GM12878 (cell line): ENCODE measurements at regions not wholly inside any gene's neighbourhood (a gene's known extent, or its start where the extent isn't known, plus 50 kb on each side); places are given as distances from the start of the nearest gene placed in this dataset.

ENCODE experiments used
- ATAC-seq: fragments of 200-7000 bp; cut with Tn5 transposase; 3 replicates; pipeline ENCODE4 v1.9.1; 2020; ENCODE audit warnings: mild to moderate bottlenecking, moderate library complexity
- BruUV-seq: library from RNA; stranded (reverse); fragments of 400-500 nt; replicated peaks from 2 replicates; lab custom pipeline; 2021; lab: Mats Ljungman, UMichigan
- CTCF ChIA-PET: fragments of 300-600 bp; sonication (Branson Sonifier 250); formaldehyde crosslinking; extraction: SDS; loops from one replicate; lab custom pipeline; 2021; ENCODE audit warnings: inconsistent platforms; lab: Yijun Ruan, JAX
- POLR2A ChIA-PET: fragments of 350-600 bp; formaldehyde crosslinking; extraction: SDS; loops from one replicate; lab custom pipeline; 2021; ENCODE audit warnings: inconsistent platforms; lab: Charles Lee
- RAD21 ChIA-PET: fragments of 300-600 bp; sonication (Branson Sonifier 250); formaldehyde crosslinking; loops from one replicate; lab custom pipeline; 2023; ENCODE audit warnings: antibody characterized with exemption; ENCODE audit not compliant: unreplicated experiment; lab: Charles Lee
- SMC1A ChIA-PET: fragments of 300-600 bp; sonication (Branson Sonifier 250); formaldehyde crosslinking; loops from one replicate; lab custom pipeline; 2023; ENCODE audit not compliant: unreplicated experiment, uncharacterized antibody; lab: Charles Lee
- DNase-seq: peaks from one replicate; pipeline ENCODE4 v3.0.0-alpha.2; 2011; ENCODE audit warnings: low read depth, low spot score
- FAIRE-seq: peaks from 3 replicates; lab custom pipeline; 2011; peaks lifted over from hg19 to GRCh38; lab: Jason Lieb, UNC
- H2AFZ ChIP-seq: 2 replicates; pipeline ENCODE4 v1.6.0; 2011; ENCODE audit warnings: low read depth, low read length, control low read depth; ENCODE audit not compliant: control insufficient read depth
- H3K27ac ChIP-seq: 2 replicates; pipeline ENCODE4 v1.5.1; 2011; ENCODE audit warnings: control low read depth; ENCODE audit not compliant: control insufficient read depth, insufficient read depth
- H3K27me3 ChIP-seq, 2 experiments: replicated peaks in 1 of 2; 2 replicates each; pipeline versions ENCODE4 v1.6.0 to v1.6.1; 2011; ENCODE audit warnings: low read length in 1 of 2; ENCODE audit not compliant: control insufficient read depth in 2 of 2, insufficient read depth in 2 of 2
- H3K36me3 ChIP-seq, 2 experiments: 2 replicates each; pipeline ENCODE4 v1.5.1; 2011; ENCODE audit warnings: low read length in 1 of 2; ENCODE audit not compliant: control insufficient read depth in 2 of 2, insufficient read depth in 2 of 2
- H3K4me1 ChIP-seq: 2 replicates; pipeline ENCODE4 v1.6.1; 2011; ENCODE audit warnings: mild to moderate bottlenecking, low read length, moderate library complexity, mixed read lengths; ENCODE audit not compliant: control insufficient read depth, insufficient read depth
- H3K4me2 ChIP-seq: 2 replicates; pipeline ENCODE4 v1.6.0; 2011; ENCODE audit warnings: control low read depth; ENCODE audit not compliant: control insufficient read depth, insufficient read depth
- H3K4me3 ChIP-seq: fragments of 200-600 bp; sonication (generic); 2 replicates; pipeline ENCODE4 v1.5.1; 2016
- H3K79me2 ChIP-seq: 2 replicates; pipeline ENCODE4 v1.6.0; 2011; ENCODE audit warnings: low read length; ENCODE audit not compliant: control insufficient read depth, insufficient read depth
- H3K9ac ChIP-seq: 2 replicates; pipeline ENCODE4 v1.8.0; 2011; ENCODE audit warnings: low read length, control low read depth, mixed read lengths; ENCODE audit not compliant: control insufficient read depth, insufficient read depth
- H3K9me3 ChIP-seq: replicated peaks from 3 replicates; pipeline ENCODE4 v1.5.1; 2011; ENCODE audit warnings: mild to moderate bottlenecking, low read length; ENCODE audit not compliant: control insufficient read depth, insufficient read depth
- H4K20me1 ChIP-seq: 2 replicates; pipeline ENCODE4 v1.6.0; 2011; ENCODE audit not compliant: control insufficient read depth, insufficient read depth
- EGR1 ChIP-seq, 2 experiments: IDR thresholded peaks; 1 replicate in 1 of 2; 2 replicates in 1 of 2; pipeline ENCODE4 v1.6.1; 2011 to 2012; ENCODE audit warnings: low read depth in 2 of 2, low read length in 2 of 2, borderline replicate concordance in 1 of 2, mild to moderate bottlenecking in 1 of 2, moderate library complexity in 1 of 2
- ESRRA ChIP-seq: IDR thresholded peaks from 2 replicates; pipeline ENCODE4 v1.6.1; 2012; ENCODE audit warnings: mild to moderate bottlenecking, low read length, improper control_type of control experiment
- GABPA ChIP-seq: IDR thresholded peaks from 2 replicates; pipeline ENCODE4 v1.6.1; 2014; ENCODE audit warnings: antibody characterized with exemption, low read depth, mild to moderate bottlenecking, inconsistent platforms
- IRF4 ChIP-seq: IDR thresholded peaks from 2 replicates; pipeline ENCODE4 v1.6.1; 2011; ENCODE audit warnings: low read depth, low read length
- JUND ChIP-seq: IDR thresholded peaks from 2 replicates; pipeline ENCODE4 v1.6.1; 2012; ENCODE audit warnings: low read depth, mild to moderate bottlenecking, low read length, improper control_type of control experiment, moderate library complexity
- NFXL1 ChIP-seq: fragments of 450-650 bp; IDR thresholded peaks from 2 replicates; pipeline ENCODE4 v1.6.1; 2017; ENCODE audit warnings: antibody characterized with exemption, mild to moderate bottlenecking, borderline replicate concordance
- PRDM15 ChIP-seq: fragments of 450-650 bp; formaldehyde crosslinking; IDR thresholded peaks from 2 replicates; pipeline ENCODE4 v1.4.0; 2020; ENCODE audit warnings: mild to moderate bottlenecking, moderate library complexity
- RELA ChIP-seq: fragments of 450-650 bp; IDR thresholded peaks from 2 replicates; pipeline ENCODE4 v1.8.0; 2014; ENCODE audit warnings: borderline replicate concordance; ENCODE audit not compliant: partially characterized antibody
- TCF7 ChIP-seq: IDR thresholded peaks from 2 replicates; pipeline ENCODE4 v1.6.1; 2014; ENCODE audit warnings: antibody characterized with exemption, borderline replicate concordance
- ZSCAN29 ChIP-seq: fragments of 450-650 bp; IDR thresholded peaks from 2 replicates; pipeline ENCODE4 v1.6.1; 2017; ENCODE audit warnings: mild to moderate bottlenecking, moderate library complexity
- WGBS: methylation state at CpG from one replicate; pipeline ENCODE4 v1.1.6; 2016; ENCODE audit warnings: low lambda C conversion rate; ENCODE audit not compliant: insufficient replicate concordance, insufficient coverage; ENCODE audit errors: missing lambda C conversion rate; 5-methylcytosine and 5-hydroxymethylcytosine counted together
- in situ Hi-C: fragments of 300-500 bp; cut with MboI; formaldehyde crosslinking; loops from 9 replicates; pipeline ENCODE4 v1.14.3; 2018; ENCODE audit warnings: mixed read lengths
- intact Hi-C: fragments of 100-400 bp; cut with micrococcal nuclease; formaldehyde crosslinking; loops from one replicate; pipeline ENCODE4 v1.14.2; 2022; ENCODE audit not compliant: unreplicated experiment
- TF ChIP-seq, protein P1 (sequence below): fragments of 150-350 bp; IDR thresholded peaks from 2 replicates; pipeline ENCODE4 v1.6.1; 2016; ENCODE audit warnings: low read depth, low read length

DNA sequence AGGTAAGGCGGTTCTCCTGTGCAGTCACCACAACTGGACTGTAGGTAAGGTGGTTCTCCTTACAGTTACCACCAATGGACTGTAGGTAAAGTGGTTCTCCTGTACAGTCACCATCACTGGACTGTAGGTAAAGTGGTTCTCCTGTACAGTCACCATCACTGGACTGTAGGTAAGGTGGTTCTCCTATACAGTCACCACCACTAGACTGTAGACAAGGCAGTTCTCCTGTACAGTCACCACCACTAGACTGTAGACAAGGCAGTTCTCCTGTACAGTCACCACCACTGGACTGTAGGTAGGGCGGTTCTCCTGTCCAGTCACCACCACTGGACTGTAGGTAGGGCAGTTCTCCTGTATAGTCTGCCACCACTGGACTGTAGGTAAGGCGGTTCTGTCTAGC, 212.3 kb downstream of the TFAP2A start:
- ATAC-seq, result no peak
- Histone ChIP-seq H3K36me3 (no peaks in the 10 kb centered on the region), H3K4me2 (no peak overlapping the region), H3K27me3 (no peaks in the 10 kb centered on the region), H3K79me2 (no peaks in the 10 kb centered on the region), H4K20me1 (no peaks in the 10 kb centered on the region), H3K27ac (no peak overlapping the region), H2AFZ (no peak overlapping the region), H3K4me3 (no peak overlapping the region), H3K9me3 (no peaks in the 10 kb centered on the region), H3K9ac (no peak overlapping the region), H3K4me1 (no peaks in the 10 kb centered on the region)
- no TSS peak for BruUV-seq
- in situ Hi-C loops, result no loop called here
- intact Hi-C loops, result no loop called here
- ChIA-PET SMC1A (no interaction called here), CTCF (no interaction called here), RAD21 (no interaction called here), POLR2A (no interaction called here)
- TF ChIP-seq GABPA, result no peak
- no peak for TF ChIP-seq IRF4
- TF ChIP-seq PRDM15 (CRISPR knock-in tag), result no peak
- TF ChIP-seq ESRRA, result no peak
- no peak for TF ChIP-seq RELA
- no peak for TF ChIP-seq JUND
- no peak for TF ChIP-seq NFXL1
- no peak for TF ChIP-seq EGR1 (IDR thresholded peaks at IDR 0.05; ENCODE audit: borderline replicate concordance in 1 of 2, low read depth in 2 of 2, low read length in 2 of 2)
- TF ChIP-seq ZSCAN29, result no peak
- TF ChIP-seq, protein P1, sequence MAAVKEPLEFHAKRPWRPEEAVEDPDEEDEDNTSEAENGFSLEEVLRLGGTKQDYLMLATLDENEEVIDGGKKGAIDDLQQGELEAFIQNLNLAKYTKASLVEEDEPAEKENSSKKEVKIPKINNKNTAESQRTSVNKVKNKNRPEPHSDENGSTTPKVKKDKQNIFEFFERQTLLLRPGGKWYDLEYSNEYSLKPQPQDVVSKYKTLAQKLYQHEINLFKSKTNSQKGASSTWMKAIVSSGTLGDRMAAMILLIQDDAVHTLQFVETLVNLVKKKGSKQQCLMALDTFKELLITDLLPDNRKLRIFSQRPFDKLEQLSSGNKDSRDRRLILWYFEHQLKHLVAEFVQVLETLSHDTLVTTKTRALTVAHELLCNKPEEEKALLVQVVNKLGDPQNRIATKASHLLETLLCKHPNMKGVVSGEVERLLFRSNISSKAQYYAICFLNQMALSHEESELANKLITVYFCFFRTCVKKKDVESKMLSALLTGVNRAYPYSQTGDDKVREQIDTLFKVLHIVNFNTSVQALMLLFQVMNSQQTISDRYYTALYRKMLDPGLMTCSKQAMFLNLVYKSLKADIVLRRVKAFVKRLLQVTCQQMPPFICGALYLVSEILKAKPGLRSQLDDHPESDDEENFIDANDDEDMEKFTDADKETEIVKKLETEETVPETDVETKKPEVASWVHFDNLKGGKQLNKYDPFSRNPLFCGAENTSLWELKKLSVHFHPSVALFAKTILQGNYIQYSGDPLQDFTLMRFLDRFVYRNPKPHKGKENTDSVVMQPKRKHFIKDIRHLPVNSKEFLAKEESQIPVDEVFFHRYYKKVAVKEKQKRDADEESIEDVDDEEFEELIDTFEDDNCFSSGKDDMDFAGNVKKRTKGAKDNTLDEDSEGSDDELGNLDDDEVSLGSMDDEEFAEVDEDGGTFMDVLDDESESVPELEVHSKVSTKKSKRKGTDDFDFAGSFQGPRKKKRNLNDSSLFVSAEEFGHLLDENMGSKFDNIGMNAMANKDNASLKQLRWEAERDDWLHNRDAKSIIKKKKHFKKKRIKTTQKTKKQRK, result no peak
- TF ChIP-seq TCF7, result no peak
- no peak for DNase-seq
- FAIRE-seq, result no peak
- WGBS, result 17% methylated on average over 3 of the region's 3 CpGs
